NCI-H2081 (cell line): ENCODE measurements at regions not wholly inside any gene's neighbourhood (a gene's known extent, or its start where the extent isn't known, plus 50 kb on each side); places are given as distances from the start of the nearest gene placed in this dataset.

Experiments
- DNase-seq, 2 experiments: peaks; one replicate each; lab custom pipeline; 2025; lab: John Stamatoyannopoulos, UW

- DNase-seq = no peak
Observed at GRCh38 chr18:67742525-67742924, 226.0 kb upstream of the DSEL start.

GRCh38 chr18:67735506-67735905 lies 219.0 kb upstream of the DSEL start:
- no peak for DNase-seq

GRCh38 chr18:67733088-67733487 lies 216.6 kb upstream of the DSEL start:
- DNase-seq = no peak

- no peak for DNase-seq
Observed at GRCh38 chr18:67731851-67732250, 215.3 kb upstream of the DSEL start.

DNA sequence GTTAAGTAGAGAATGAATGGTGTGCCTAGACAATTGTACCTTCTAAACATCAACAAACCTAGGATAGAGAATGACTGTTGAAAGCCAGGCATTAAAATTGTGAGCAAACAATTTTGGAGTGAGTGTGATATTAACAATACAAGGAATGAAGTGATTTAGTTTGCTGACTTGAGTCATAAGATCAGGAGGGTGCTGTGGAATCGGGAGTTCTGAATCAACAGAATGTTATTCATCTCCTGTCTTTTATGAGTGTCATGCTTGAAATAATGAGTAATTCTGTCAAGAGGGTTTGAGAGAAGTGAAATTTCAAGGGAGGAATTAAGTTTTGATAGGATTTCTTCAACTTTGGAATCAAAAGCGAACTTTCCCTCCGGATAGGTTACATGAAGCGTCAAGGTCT lies 214.4 kb upstream of the DSEL start:
- no peak for DNase-seq

DNA sequence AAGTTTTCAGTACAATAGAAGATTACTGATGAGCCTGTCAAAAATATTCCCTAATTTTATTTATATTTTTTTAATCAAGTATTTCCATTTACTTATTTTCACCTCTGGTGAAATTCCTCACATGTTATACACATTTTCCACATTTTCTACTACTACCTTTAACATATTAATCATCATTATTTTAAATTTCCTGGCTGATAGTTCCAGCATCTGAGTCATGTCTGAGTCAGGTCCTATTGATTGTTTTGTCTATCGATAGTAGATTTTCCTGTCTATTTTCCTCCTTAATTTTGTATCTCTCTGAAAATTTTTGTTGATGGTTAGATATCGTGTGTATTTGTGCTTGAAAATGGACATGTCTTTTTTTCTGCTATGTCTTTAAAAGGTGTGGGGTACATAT lies 211.8 kb upstream of the DSEL start:
- DNase-seq = no peak

DNA sequence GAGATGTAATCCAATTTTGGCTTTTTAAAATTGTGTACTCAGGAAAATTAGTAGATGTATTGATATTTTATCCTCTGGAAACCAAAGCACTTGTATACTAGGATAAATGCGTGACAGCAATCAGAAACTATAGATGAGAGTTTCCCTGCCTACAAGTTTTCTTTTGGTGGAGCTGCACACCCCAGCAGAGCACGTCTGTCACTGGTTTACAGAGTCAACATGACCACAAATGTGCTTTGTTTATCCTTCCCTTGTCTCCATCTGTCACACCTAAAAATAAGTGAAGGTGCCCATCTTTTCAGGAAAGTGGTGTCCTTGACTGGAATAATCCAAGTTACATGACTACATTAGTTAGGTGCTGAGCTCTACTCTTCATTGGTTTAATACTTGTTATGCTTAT lies 210.4 kb upstream of the DSEL start:
- no peak for DNase-seq

DNA sequence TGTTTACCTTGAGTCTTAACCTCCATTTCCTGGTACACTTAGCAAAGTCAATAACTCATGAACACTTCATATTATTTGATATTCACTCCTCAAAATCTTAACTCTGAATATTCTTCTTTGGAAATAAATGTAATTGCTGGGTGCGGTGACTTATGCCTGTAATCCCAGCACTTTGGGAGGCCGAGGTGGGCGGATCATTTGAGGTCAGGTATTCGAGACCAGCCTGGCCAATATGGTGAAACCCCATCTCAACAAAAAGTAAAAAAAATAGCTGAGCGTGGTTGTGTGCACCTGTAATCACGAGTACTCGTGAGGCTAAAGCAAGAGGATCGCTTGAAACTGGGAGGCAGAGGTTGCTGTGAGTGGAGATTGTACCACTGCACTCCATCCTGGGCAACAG lies 201.3 kb upstream of the DSEL start:
- no peak for DNase-seq

- DNase-seq = no peak
Observed at GRCh38 chr18:67715567-67715966, 199.0 kb upstream of the DSEL start.

- DNase-seq = no peak
Observed at GRCh38 chr18:67710639-67711038, 194.1 kb upstream of the DSEL start.

DNA sequence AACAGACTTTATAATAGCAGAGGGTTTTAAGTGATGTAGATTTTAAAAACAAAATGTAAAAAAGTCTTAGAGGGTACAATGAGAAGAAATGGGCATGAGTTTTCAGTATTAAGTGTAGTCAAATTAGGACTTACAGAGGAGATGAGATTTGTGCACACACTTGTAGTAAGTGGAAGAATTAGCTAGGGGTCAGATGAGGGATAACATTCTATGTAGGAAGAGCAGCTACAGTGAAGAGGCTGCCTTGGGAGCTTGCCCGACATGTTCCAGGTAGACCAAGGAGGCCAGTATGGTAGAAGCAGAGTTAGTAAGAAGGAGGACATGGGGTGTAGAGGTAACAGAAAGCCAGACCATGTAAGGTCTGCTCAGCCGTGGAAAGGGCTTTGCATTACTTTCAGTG lies 189.2 kb upstream of the DSEL start:
- DNase-seq = no peak

- DNase-seq = no peak
Observed at GRCh38 chr18:67695684-67696083, 179.2 kb upstream of the DSEL start.

DNA sequence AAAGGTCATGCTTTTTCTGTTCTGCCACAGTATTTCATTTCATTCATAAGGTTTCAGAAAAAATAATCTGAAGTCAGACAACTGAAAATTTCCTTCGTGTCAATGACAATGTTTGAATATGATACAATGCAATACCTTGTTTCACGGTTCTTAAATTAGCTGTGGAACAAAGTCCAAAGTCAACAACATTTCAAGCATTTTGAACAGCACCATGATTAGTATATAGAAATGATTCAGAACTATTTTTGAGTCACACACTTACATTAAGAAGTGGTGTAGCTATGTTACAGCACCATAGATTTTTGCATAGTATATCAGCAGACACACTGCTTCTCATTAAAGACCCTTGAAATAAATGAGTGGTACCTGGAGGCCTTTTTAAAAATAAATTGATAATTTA lies 178.3 kb upstream of the DSEL start:
- DNase-seq = no peak

DNA sequence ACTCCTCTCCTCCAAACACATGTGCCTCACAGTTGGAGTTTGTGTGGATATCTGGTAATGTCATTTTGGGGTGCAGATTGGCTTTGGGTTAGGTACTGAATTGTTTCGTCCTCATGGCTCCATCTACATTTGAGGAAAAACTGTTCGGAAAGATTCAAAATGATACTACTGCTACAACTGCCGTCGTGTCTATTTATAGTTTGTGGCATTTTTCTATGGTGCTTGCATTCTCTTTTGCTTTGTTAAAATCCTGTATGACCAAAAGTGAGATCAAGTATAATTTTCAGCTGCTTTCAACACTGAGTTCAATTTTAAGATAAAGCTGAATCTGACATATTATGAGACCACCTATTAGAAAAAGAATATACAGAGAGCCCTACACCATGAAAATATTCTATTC lies 176.3 kb upstream of the DSEL start:
- DNase-seq = no peak

DNA sequence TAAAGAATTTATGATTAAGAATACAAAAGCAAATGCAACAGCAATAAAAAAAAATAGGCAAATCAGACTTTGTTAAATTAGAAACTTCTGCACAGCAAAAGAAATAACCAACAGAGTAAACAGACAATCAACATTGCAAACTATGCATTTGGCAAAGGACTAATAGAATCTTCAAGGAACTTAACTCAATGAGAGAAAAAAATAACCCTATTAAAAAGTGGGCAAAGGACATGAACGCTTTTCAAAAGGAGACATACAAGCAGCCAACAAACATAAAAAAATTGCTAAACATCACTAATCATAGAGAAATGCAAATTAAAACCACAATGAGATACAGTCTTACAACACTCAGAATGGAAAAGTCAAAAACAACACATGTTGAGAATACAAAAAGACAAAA lies 166.0 kb upstream of the DSEL start:
- DNase-seq = no peak

DNA sequence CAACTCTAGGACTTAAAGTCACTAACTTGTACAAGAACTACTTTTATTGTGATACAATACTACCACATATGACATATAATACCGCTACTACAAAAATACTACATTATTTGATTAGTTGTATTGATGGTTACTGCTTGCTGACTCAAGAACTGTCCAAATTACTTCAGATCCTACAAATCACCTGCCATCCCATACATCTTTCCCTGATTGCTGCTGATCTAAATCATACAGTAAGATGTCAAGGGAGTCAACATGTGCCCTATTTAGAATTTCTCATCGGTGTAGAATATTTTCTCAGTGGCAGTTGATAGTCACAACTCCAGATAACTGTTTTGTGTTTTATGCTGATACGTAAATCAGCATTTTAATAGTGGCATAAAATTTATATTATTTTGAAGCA lies 161.0 kb upstream of the DSEL start:
- DNase-seq = no peak

DNA sequence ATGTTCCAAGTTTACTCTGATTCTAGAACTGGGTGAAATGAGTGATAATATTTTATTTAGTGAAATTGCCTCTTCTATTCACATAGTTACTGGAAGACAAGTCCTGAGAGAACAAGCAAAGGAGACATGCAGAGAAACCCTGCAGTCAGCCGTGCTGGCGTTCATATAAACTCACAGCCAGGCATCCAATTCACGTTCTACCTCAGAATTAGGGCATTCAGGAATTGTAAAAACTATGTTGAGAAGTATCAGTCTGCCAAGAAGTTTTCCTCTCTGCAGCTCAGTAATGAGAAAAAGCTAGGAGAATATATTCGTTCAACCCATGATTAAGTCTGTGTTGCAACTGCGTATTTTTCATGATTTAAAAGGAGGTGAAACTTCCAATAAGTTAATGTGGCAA lies 156.2 kb upstream of the DSEL start:
- DNase-seq = no peak

GRCh38 chr18:67672155-67672554 lies 155.6 kb upstream of the DSEL start:
- DNase-seq = no peak

DNA sequence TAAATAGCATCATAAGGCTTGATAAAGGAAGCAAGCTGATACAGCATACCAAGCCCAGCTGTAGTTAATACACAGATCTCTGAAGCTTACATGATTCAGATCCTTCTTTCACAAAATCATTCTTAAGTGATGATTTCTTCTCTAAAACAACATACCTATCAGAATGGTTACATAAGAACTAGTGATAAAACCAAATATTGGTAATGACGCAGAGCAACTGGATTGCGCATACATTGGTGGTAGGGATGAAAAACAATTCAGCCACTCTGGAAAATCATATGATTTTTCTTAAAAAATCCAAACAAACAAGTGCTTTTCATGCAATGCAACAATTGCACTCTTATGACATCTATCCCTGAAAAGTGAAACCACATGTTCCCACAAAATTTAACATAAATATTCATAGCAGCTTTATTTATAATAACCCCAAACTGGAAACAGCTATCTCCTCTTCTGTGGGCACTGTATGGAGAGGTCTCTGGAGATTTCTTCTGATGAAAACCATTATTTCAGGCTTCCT lies 153.6 kb upstream of the DSEL start:
- no peak for DNase-seq

DNA sequence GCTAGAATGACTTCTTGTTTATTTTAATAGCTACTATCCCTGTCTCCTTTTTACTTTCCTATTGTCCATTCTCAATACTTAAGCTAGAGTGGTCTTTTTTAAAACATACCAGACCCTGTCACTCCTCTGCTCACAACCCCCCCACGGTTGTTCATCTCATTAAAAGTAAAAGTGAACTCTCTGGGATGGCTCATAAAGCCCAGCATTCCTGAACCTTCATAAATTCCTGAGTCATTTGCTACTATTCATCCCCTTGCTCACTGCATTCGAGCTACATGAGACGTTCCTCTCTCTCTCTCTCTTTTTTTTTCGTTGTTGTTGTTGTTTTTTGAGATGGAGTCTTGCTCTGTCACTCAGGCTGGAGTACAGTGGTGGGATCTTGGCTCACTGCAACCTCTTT lies 148.7 kb upstream of the DSEL start:
- DNase-seq = no peak

GRCh38 chr18:67662996-67663395 lies 146.5 kb upstream of the DSEL start:
- no peak for DNase-seq

DNA sequence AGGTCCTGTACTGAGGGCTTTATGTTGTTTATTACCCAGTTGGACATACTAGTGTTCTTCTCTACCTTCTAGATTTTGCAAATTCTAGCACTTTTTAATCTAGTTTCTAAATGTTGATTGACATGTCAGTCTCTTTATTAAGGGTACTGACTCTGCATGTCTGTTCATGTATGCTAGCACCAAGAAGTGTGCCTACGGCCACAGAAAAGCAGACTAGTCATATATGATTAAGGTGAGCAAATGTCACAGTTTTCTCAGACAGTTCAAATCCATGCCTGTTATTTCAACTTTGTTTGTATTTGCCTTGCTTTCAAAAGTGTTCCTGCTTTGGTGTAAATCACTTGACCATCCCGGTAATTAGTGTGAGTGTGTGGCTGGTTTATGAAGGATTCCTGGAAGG lies 145.0 kb upstream of the DSEL start:
- no peak for DNase-seq

DNA sequence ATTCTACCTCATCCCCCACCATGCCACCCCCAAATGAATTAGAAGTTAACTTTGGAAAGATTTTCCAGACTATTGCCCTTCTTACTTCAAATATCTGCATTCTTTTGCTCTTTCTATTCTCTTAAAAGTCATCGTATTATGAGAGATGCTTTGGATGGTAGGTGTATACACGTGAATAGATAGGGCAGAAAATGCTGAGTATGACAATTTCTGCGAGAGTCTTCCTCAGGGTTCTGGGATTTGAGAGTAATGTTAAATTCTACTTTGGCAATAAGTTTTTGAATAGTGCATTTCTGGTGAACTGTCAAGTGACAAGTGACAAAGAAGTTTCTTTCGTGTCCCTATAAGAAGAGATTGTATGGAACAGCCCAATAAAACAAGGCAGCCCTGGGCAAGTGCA lies 137.6 kb upstream of the DSEL start:
- DNase-seq = no peak

DNA sequence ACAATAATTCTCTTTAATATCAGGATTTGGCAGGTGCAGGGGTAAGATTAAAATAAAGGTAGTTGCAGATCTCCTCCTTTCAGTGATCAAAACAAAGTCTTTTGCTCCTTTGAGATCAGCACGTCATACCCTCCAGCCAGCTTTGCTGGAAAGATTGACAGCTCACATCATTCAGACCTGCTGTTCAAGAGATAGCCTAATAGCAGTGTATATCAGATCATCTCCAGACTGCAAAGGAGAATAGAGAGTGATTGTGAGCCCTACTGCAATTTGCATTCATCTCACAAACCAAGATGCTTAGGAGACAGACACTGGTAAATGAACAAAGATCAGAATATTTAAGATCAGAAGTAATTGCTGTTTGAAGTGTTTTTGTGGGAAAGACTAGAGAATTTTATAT lies 135.8 kb upstream of the DSEL start:
- no peak for DNase-seq

DNA sequence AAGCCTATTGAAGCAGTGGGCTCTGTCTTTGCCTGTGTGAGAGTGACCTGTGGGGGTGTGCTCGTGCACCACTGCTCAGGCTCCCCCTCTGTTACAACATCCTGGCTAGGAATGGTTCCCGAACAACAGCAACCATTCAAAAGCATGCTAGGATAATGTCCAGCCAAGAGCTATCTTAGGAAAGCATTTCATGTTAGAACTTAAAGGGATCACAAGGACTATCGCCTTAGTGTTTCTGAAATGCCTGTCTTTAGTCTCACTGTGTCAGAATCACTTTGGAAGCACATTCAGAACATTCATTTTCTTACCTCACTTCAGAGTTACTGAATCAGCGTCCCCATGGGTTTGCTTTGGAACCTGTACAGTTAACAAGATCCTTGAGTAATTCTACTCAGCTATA lies 134.9 kb upstream of the DSEL start:
- no peak for DNase-seq
